GM23338 (cell line): ENCODE measurements at regions not wholly inside any gene's neighbourhood (a gene's known extent, or its start where the extent isn't known, plus 50 kb on each side); places are given as distances from the start of the nearest gene placed in this dataset.

Source experiments
- ATAC-seq: fragments of 200-7000 bp; cut with Tn5 transposase; 3 replicates; pipeline ENCODE4 v1.9.1; 2020
- DNase-seq: peaks from one replicate; pipeline ENCODE4 v3.0.0-alpha.2; 2015; ENCODE audit warnings: low spot score
- H2AFZ ChIP-seq: fragments of 200-600 bp; sonication (generic); 2 replicates; pipeline ENCODE4 v1.8.0; 2016; ENCODE audit warnings: antibody characterized with exemption, mild to moderate bottlenecking, moderate library complexity
- H3F3A ChIP-seq: fragments of 200-600 bp; sonication (generic); replicated peaks from 2 replicates; pipeline ENCODE4 v1.8.0; 2017; ENCODE audit warnings: antibody characterized with exemption, mixed run types, low read depth
- H3K27ac ChIP-seq: fragments of 200-600 bp; sonication (generic); 2 replicates; pipeline ENCODE4 v1.6.1; 2016; ENCODE audit warnings: low read depth
- H3K27me3 ChIP-seq: fragments of 200-600 bp; sonication (generic); 2 replicates; pipeline ENCODE4 v1.8.0; 2016; ENCODE audit warnings: mild to moderate bottlenecking, mixed run types, moderate library complexity; ENCODE audit not compliant: insufficient read depth
- H3K36me3 ChIP-seq: fragments of 200-600 bp; sonication (generic); 2 replicates; pipeline ENCODE4 v1.8.0; 2016; ENCODE audit warnings: mild to moderate bottlenecking; ENCODE audit not compliant: insufficient read depth
- H3K4me1 ChIP-seq: fragments of 200-600 bp; sonication (generic); 2 replicates; pipeline ENCODE4 v1.8.0; 2016; ENCODE audit warnings: mild to moderate bottlenecking, moderate library complexity; ENCODE audit not compliant: insufficient read depth
- H3K4me2 ChIP-seq: fragments of 200-600 bp; sonication (generic); 2 replicates; pipeline ENCODE4 v1.7.1; 2017; ENCODE audit warnings: mixed run types
- H3K4me3 ChIP-seq: fragments of 200-600 bp; sonication (generic); 2 replicates; pipeline ENCODE4 v1.6.1; 2016; ENCODE audit warnings: mixed run types
- H3K79me2 ChIP-seq: fragments of 200-600 bp; sonication (generic); replicated peaks from 2 replicates; pipeline ENCODE4 v1.8.0; 2017; ENCODE audit warnings: mild to moderate bottlenecking; ENCODE audit not compliant: insufficient read depth
- H3K9me2 ChIP-seq: fragments of 200-600 bp; sonication (generic); 2 replicates; pipeline ENCODE4 v1.8.0; 2017; ENCODE audit not compliant: insufficient read depth
- H4K20me1 ChIP-seq: fragments of 200-600 bp; sonication (generic); replicated peaks from 2 replicates; pipeline ENCODE4 v1.8.0; 2017; ENCODE audit warnings: mild to moderate bottlenecking; ENCODE audit not compliant: insufficient read depth
- H3K27ac Mint-ChIP-seq: 2 replicates; pipeline ENCODE4 v1.8.0; 2020; ENCODE audit warnings: inconsistent platforms, mild to moderate bottlenecking, moderate library complexity, mixed read lengths
- H3K27me3 Mint-ChIP-seq: 3 replicates; pipeline ENCODE4 v1.8.0; 2022; ENCODE audit warnings: low read depth, mild to moderate bottlenecking, moderate library complexity, mixed read lengths, inconsistent platforms; ENCODE audit not compliant: insufficient read depth, poor library complexity
- H3K36me3 Mint-ChIP-seq: 3 replicates; pipeline ENCODE4 v1.8.0; 2021; ENCODE audit warnings: low read depth, mild to moderate bottlenecking, inconsistent platforms, moderate library complexity, mixed read lengths
- H3K4me1 Mint-ChIP-seq: 3 replicates; pipeline ENCODE4 v1.8.0; 2020; ENCODE audit warnings: mild to moderate bottlenecking, inconsistent platforms, mixed read lengths
- H3K4me3 Mint-ChIP-seq: 3 replicates; pipeline ENCODE4 v1.8.0; 2021; ENCODE audit warnings: moderate library complexity, mild to moderate bottlenecking, inconsistent platforms, mixed read lengths
- H3K9me3 Mint-ChIP-seq: 3 replicates; pipeline ENCODE4 v1.8.0; 2020; ENCODE audit warnings: moderate library complexity, mild to moderate bottlenecking, inconsistent platforms, mixed read lengths
- CREB1 ChIP-seq: fragments of 250-450 bp; sonication (Bioruptor Pico); IDR thresholded peaks from 2 replicates; pipeline ENCODE4 v1.5.0; 2020; ENCODE audit warnings: low read depth, mild to moderate bottlenecking, moderate library complexity
- CTCF ChIP-seq, 2 experiments: fragments of 200-600 bp in 1 of 2; sonication (generic) in 1 of 2; conservative IDR thresholded peaks; 2 replicates each; pipeline versions ENCODE4 v1.5.1 to v1.6.1; 2016 to 2017; ENCODE audit warnings: antibody characterized with exemption in 2 of 2, low read depth in 2 of 2, mild to moderate bottlenecking in 2 of 2, moderate library complexity in 1 of 2
- ETS1 ChIP-seq: IDR thresholded peaks from 2 replicates; pipeline ENCODE4 v1.6.1; 2016; ENCODE audit warnings: antibody characterized with exemption
- EZH2 ChIP-seq: fragments of 200-600 bp; sonication (generic); IDR thresholded peaks from one replicate; pipeline ENCODE4 v1.8.0; 2017; ENCODE audit warnings: antibody characterized with exemption, mild to moderate bottlenecking, low read depth; ENCODE audit not compliant: unreplicated experiment
- EZH2phosphoT487 ChIP-seq: fragments of 200-600 bp; sonication (generic); IDR thresholded peaks from one replicate; pipeline ENCODE4 v1.8.1; 2018; ENCODE audit warnings: antibody characterized with exemption; ENCODE audit not compliant: unreplicated experiment
- JUNB ChIP-seq: IDR thresholded peaks from one replicate; pipeline ENCODE4 v1.6.1; 2016; ENCODE audit warnings: antibody characterized with exemption; ENCODE audit not compliant: unreplicated experiment
- NANOG ChIP-seq: IDR thresholded peaks from 2 replicates; pipeline ENCODE4 v1.6.1; 2016; ENCODE audit warnings: antibody characterized with exemption, borderline replicate concordance
- POLR2AphosphoS5 ChIP-seq: IDR thresholded peaks from 2 replicates; pipeline ENCODE4 v1.6.1; 2016; ENCODE audit warnings: antibody characterized with exemption, low read depth
- REST ChIP-seq: IDR thresholded peaks from one replicate; pipeline ENCODE4 v1.6.1; 2018; ENCODE audit warnings: antibody characterized with exemption; ENCODE audit not compliant: unreplicated experiment
- STAT1 ChIP-seq: IDR thresholded peaks from one replicate; pipeline ENCODE4 v1.6.1; 2016; ENCODE audit warnings: antibody characterized with exemption; ENCODE audit not compliant: unreplicated experiment
- ZNF114 ChIP-seq: fragments of 250-450 bp; sonication (Bioruptor Pico); IDR thresholded peaks from 2 replicates; pipeline ENCODE4 v1.5.0; 2020; ENCODE audit warnings: mild to moderate bottlenecking, moderate library complexity
- ZNF331 ChIP-seq: fragments of 250-450 bp; sonication (Bioruptor Pico); IDR thresholded peaks from 2 replicates; pipeline ENCODE4 v1.5.0; 2020; ENCODE audit warnings: low read depth, mild to moderate bottlenecking, moderate library complexity
- ZNF462 ChIP-seq: fragments of 250-450 bp; sonication (Bioruptor Pico); IDR thresholded peaks from 2 replicates; pipeline ENCODE4 v1.5.0; 2020; ENCODE audit warnings: mild to moderate bottlenecking, moderate library complexity

GRCh38 chr6:37551446-37551845, 51.8 kb upstream of the CCDC167 start:
- Mint-ChIP-seq H3K4me1 (peaks cover 8% of the 10 kb centered on the region), H3K27ac (no peak overlapping the region), H3K4me3 (no peak overlapping the region), H3K36me3 (no peaks in the 10 kb centered on the region), H3K9me3 (no peaks in the 10 kb centered on the region), H3K27me3 (peaks cover 2% of the 10 kb centered on the region)
- DNase-seq (no peak), ATAC-seq (no peak)
- no peaks in the 10 kb centered on the region for H3K36me3 ChIP-seq
- no peak overlapping the region for H3K27ac ChIP-seq
- no peaks in the 10 kb centered on the region for H3K9me2 ChIP-seq
- no peak overlapping the region for H3K4me3 ChIP-seq
- H3K79me2 ChIP-seq, result no peaks in the 10 kb centered on the region
- no peaks in the 10 kb centered on the region for H3K4me1 ChIP-seq
- TF ChIP-seq NANOG (no peak), REST (no peak), ZNF462 (CRISPR knock-in tag) (no peak), EZH2phosphoT487 (no peak), ZNF331 (CRISPR knock-in tag) (no peak), ETS1 (no peak), JUNB (no peak), CREB1 (CRISPR knock-in tag) (no peak), CTCF (conservative IDR thresholded peaks at IDR 0.05; ENCODE audit: low read depth in 2 of 2) (no peak), ZNF114 (CRISPR knock-in tag) (no peak), STAT1 (no peak), EZH2 (no peak), POLR2AphosphoS5 (no peak)
- H3F3A ChIP-seq, result no peaks in the 10 kb centered on the region
- no peaks in the 10 kb centered on the region for H4K20me1 ChIP-seq
- H2AFZ ChIP-seq, result no peak overlapping the region
- H3K27me3 ChIP-seq, result no peaks in the 10 kb centered on the region
- H3K4me2 ChIP-seq, result no peak overlapping the region
